CD14-positive monocyte (primary cell): ENCODE measurements at regions not wholly inside any gene's neighbourhood (a gene's known extent, or its start where the extent isn't known, plus 50 kb on each side); places are given as distances from the start of the nearest gene placed in this dataset.

Experiments
- DNase-seq, 3 donors: peaks; one replicate each; pipeline ENCODE4 v3.0.0-alpha.2; 2011 to 2022
- H2AFZ ChIP-seq: 2 replicates; pipeline ENCODE4 v1.6.0; 2012; ENCODE audit warnings: mild to moderate bottlenecking, low read depth, low read length, inconsistent platforms; ENCODE audit not compliant: insufficient read depth, poor library complexity, severe bottlenecking
- H3K27ac ChIP-seq, 2 donors: 1 replicate in 1 of 2; 2 replicates in 1 of 2; pipeline ENCODE4 v1.5.1; 2012 to 2013; ENCODE audit warnings: low read length in 2 of 2, control low read depth in 1 of 2, inconsistent platforms in 1 of 2, low read depth in 1 of 2, mild to moderate bottlenecking in 1 of 2
- H3K27me3 ChIP-seq, 2 donors: one replicate each; pipeline versions ENCODE4 v1.6.0 to v1.6.1; 2011 to 2013; ENCODE audit warnings: low read length in 2 of 2; ENCODE audit not compliant: control insufficient read depth in 2 of 2, insufficient read depth in 2 of 2
- H3K36me3 ChIP-seq, 2 donors: replicated peaks in 1 of 2; 1 replicate in 1 of 2; 2 replicates in 1 of 2; pipeline versions ENCODE4 v1.5.1 to v1.6.1; 2012 to 2013; ENCODE audit warnings: low read length in 2 of 2, control low read depth in 1 of 2, inconsistent platforms in 1 of 2, mild to moderate bottlenecking in 1 of 2; ENCODE audit not compliant: insufficient read depth in 2 of 2, control insufficient read depth in 1 of 2
- H3K4me1 ChIP-seq, 2 donors: 1 replicate in 1 of 2; 2 replicates in 1 of 2; pipeline versions ENCODE4 v1.5.1 to v1.6.1; 2012 to 2013; ENCODE audit warnings: low read length in 2 of 2, control low read depth in 1 of 2, inconsistent platforms in 1 of 2, mild to moderate bottlenecking in 1 of 2, moderate library complexity in 1 of 2; ENCODE audit not compliant: insufficient read depth in 2 of 2, control insufficient read depth in 1 of 2
- H3K4me2 ChIP-seq: replicated peaks from 2 replicates; pipeline ENCODE3; 2012; ENCODE audit warnings: low read length, moderate library complexity, mild to moderate bottlenecking; ENCODE audit not compliant: poor library complexity, severe bottlenecking; ENCODE audit errors: extremely low read depth
- H3K4me3 ChIP-seq, 3 experiments: fragments of 200-600 bp in 1 of 3; sonication (generic) in 1 of 3; replicated peaks in 1 of 3; 1 replicate in 2 of 3; 2 replicates in 1 of 3; pipeline ENCODE4 v1.5.1; 2011 to 2013; ENCODE audit warnings: low read length in 3 of 3, mild to moderate bottlenecking in 3 of 3, control low read depth in 2 of 3, low read depth in 2 of 3, inconsistent platforms in 1 of 3, moderate library complexity in 1 of 3
- H3K79me2 ChIP-seq: 2 replicates; pipeline ENCODE4 v1.6.0; 2012; ENCODE audit warnings: mild to moderate bottlenecking, control low read depth, inconsistent platforms, low read length, moderate library complexity; ENCODE audit not compliant: insufficient read depth
- H3K9ac ChIP-seq: 2 replicates; pipeline ENCODE4 v1.6.0; 2017; ENCODE audit warnings: low read length, mild to moderate bottlenecking; ENCODE audit not compliant: insufficient read depth, poor library complexity, severe bottlenecking
- H3K9me3 ChIP-seq, 2 donors: replicated peaks in 1 of 2; 1 replicate in 1 of 2; 2 replicates in 1 of 2; pipeline versions ENCODE4 v1.5.1 to v1.6.1; 2012 to 2013; ENCODE audit warnings: low read length in 2 of 2, control low read depth in 1 of 2; ENCODE audit not compliant: control insufficient read depth in 1 of 2, insufficient read depth in 1 of 2
- H4K20me1 ChIP-seq: 2 replicates; pipeline ENCODE4 v1.6.0; 2012; ENCODE audit warnings: mild to moderate bottlenecking, low read length, control low read depth, moderate library complexity; ENCODE audit not compliant: insufficient read depth
- H3K27ac Mint-ChIP-seq, 7 donors: one replicate each; pipeline ENCODE4 v1.8.0; 2020; ENCODE audit warnings: mild to moderate bottlenecking in 7 of 7, mixed read lengths in 7 of 7, moderate library complexity in 6 of 7, inconsistent platforms in 2 of 7
- H3K27me3 Mint-ChIP-seq, 3 donors: one replicate each; pipeline ENCODE4 v1.8.0; 2021 to 2022; ENCODE audit warnings: low read depth in 3 of 3, mild to moderate bottlenecking in 3 of 3, mixed read lengths in 3 of 3, moderate library complexity in 3 of 3, inconsistent platforms in 1 of 3
- H3K36me3 Mint-ChIP-seq, 2 donors: one replicate each; pipeline ENCODE4 v1.8.0; 2020; ENCODE audit warnings: mixed read lengths in 2 of 2, inconsistent platforms in 1 of 2, mild to moderate bottlenecking in 1 of 2
- H3K4me1 Mint-ChIP-seq: one replicate; pipeline ENCODE4 v1.8.0; 2020; ENCODE audit warnings: mild to moderate bottlenecking, mixed read lengths
- H3K4me3 Mint-ChIP-seq, 2 donors: one replicate each; pipeline ENCODE4 v1.8.0; 2020; ENCODE audit warnings: mild to moderate bottlenecking in 2 of 2, mixed read lengths in 2 of 2, moderate library complexity in 1 of 2
- H3K9me3 Mint-ChIP-seq, 7 donors: one replicate each; pipeline ENCODE4 v1.8.0; 2020 to 2022; ENCODE audit warnings: mixed read lengths in 7 of 7, mild to moderate bottlenecking in 6 of 7, moderate library complexity in 6 of 7, inconsistent platforms in 2 of 7
- WGBS: methylation state at CpG from one replicate; pipeline ENCODE4 v1.1.5; 2013; ENCODE audit warnings: missing lambda C conversion rate; ENCODE audit not compliant: insufficient coverage; 5-methylcytosine and 5-hydroxymethylcytosine counted together
- intact Hi-C, 2 donors: fragments of 100-400 bp; cut with micrococcal nuclease; formaldehyde crosslinking; loops; one replicate each; pipeline versions ENCODE4 v1.15.0 to v1.15.1; 2023
- TF ChIP-seq, protein P1 (sequence below): fragments of 200-600 bp; IDR thresholded peaks from one replicate; pipeline ENCODE4 v1.8.0; 2022; ENCODE audit warnings: antibody characterized with exemption, mild to moderate bottlenecking

DNA sequence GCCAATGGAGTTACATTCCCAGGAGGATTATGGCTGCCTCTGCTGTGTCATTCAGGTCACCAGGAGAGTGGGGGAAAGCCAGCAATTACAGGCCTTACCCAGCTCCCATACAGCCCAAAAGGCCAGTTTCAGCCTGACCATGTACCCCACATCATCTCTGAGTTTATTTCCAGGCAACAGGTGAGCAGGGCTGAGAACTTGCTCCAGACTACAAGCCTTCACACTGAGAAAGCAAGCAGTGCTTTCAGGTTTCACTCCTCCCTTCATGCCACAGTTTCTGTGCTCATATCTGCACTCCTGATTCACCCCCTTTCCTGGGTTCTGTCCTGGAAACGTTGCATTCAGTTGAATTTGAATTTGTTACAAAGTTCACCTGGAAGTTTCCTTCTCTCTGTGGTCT is 68.1 kb upstream of the ABI3BP start:
- H3K79me2 ChIP-seq: no peaks in the 10 kb centered on the region
- no peaks in the 10 kb centered on the region for H3K4me1 Mint-ChIP-seq

DNA sequence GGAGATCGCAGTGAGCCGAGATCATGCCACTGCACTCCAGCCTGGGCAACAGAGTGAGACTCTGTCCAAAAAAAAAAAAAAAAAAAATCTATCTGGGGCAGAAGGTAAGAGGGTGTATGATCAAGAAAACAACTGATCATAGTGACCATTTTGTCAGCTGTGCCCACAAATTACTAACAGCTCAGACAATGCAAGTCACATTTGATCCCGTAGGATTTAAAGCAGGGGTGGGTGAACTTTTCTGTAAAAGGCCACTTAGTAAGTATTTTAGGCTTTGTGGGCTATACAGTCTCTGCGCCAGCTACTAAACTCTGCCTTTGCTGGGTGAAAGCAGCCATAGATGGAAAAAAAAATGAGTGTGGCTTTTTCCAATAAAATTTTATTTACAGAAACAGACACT is 57.6 kb upstream of the ABI3BP start:
- TF ChIP-seq, protein P1, sequence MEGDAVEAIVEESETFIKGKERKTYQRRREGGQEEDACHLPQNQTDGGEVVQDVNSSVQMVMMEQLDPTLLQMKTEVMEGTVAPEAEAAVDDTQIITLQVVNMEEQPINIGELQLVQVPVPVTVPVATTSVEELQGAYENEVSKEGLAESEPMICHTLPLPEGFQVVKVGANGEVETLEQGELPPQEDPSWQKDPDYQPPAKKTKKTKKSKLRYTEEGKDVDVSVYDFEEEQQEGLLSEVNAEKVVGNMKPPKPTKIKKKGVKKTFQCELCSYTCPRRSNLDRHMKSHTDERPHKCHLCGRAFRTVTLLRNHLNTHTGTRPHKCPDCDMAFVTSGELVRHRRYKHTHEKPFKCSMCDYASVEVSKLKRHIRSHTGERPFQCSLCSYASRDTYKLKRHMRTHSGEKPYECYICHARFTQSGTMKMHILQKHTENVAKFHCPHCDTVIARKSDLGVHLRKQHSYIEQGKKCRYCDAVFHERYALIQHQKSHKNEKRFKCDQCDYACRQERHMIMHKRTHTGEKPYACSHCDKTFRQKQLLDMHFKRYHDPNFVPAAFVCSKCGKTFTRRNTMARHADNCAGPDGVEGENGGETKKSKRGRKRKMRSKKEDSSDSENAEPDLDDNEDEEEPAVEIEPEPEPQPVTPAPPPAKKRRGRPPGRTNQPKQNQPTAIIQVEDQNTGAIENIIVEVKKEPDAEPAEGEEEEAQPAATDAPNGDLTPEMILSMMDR: no peak
- Mint-ChIP-seq H3K4me1 (no peaks in the 10 kb centered on the region), H3K27me3 (peaks cover 0 to 3% (median 0%) of the 10 kb centered on the region in 3 donors), H3K36me3 (no peaks in the 10 kb centered on the region), H3K27ac (no peak overlapping the region), H3K9me3 (peaks cover 0 to 12% (median 4%) of the 10 kb centered on the region in 7 donors), H3K4me3 (no peak overlapping the region)
- no peaks in the 10 kb centered on the region for H3K79me2 ChIP-seq
- no peaks in the 10 kb centered on the region for H3K9me3 ChIP-seq
- H3K27ac ChIP-seq: no peak overlapping the region
- intact Hi-C loops: no loop called here
- 100% methylated on average over 2 of the region's 4 CpGs for WGBS
- H3K27me3 ChIP-seq: no peaks in the 10 kb centered on the region
- H3K9ac ChIP-seq: no peak overlapping the region
- H4K20me1 ChIP-seq: no peaks in the 10 kb centered on the region
- H3K36me3 ChIP-seq: no peaks in the 10 kb centered on the region
- no peak overlapping the region for H3K4me2 ChIP-seq
- DNase-seq: no peak
- no peak overlapping the region for H2AFZ ChIP-seq
- no peaks in the 10 kb centered on the region for H3K4me1 ChIP-seq
- no peak overlapping the region for H3K4me3 ChIP-seq

More for the DNA sequence above, 68.1 kb upstream of the ABI3BP start:
- Histone ChIP-seq H3K27me3 (no peaks in the 10 kb centered on the region), H3K4me3 (no peak overlapping the region), H3K9me3 (peaks cover 0 to 8% of the 10 kb centered on the region in 2 donors), H3K4me2 (no peak overlapping the region), H2AFZ (no peak overlapping the region), H3K4me1 (no peaks in the 10 kb centered on the region), H3K36me3 (no peaks in the 10 kb centered on the region), H3K27ac (no peak overlapping the region), H4K20me1 (no peaks in the 10 kb centered on the region), H3K9ac (no peak overlapping the region)
- no peak overlapping the region for H3K27ac Mint-ChIP-seq
- intact Hi-C loops: no loop called here
- peaks cover 11 to 29% (median 22%) of the 10 kb centered on the region in 7 donors for H3K9me3 Mint-ChIP-seq
- H3K4me3 Mint-ChIP-seq: no peak overlapping the region
- H3K27me3 Mint-ChIP-seq: no peaks in the 10 kb centered on the region
- TF ChIP-seq, protein P1: no peak
- DNase-seq: no peak
- no peaks in the 10 kb centered on the region for H3K36me3 Mint-ChIP-seq
- WGBS: 100% methylated on average over 1 of the region's 1 CpG
